ENCODE measurements at regions not wholly inside any gene's neighbourhood (a gene's known extent, or its start where the extent isn't known, plus 50 kb on each side); places are given as distances from the start of the nearest gene placed in this dataset.
A peak's percentile ranks its signal among the peaks of the same experiment; 100 is the strongest.

DNA sequence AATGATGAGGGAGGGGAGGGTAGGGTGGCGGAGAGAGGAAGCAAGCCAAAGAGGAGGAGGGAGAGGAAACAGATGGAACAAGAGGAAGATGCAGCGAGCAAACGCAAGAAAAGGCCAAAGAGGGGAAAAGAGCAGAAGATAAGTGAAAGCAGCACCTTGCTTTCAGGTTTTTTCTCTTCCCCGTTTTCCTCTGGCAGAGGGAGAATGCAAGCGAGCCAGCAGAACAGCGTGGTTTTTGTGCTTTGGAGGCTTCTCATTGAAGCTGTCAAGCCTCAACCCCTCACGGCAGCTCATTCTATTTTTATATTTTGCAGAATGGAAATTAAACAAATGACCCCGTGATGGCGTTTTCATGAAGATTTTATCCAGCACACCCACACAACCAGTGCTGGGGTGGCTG, 67.1 kb upstream of the GRAMD1B start:
- DNase-seq (ENCODE audit: low spot score in 2 of 2, unreplicated experiment in 2 of 2) = no peak
- Mint-ChIP-seq H3K27ac (no peak overlapping the region), H3K36me3 (no peaks in the 10 kb centered on the region), H3K9me3 (no peaks in the 10 kb centered on the region), H3K4me1 (peaks cover 9% of the 10 kb centered on the region), H3K27me3 (ENCODE audit: low read depth) (peaks cover 66% of the 10 kb centered on the region), H3K4me3 (no peak overlapping the region)
- TF ChIP-seq CTCF (IDR thresholded peaks at IDR 0.05; ENCODE audit: unreplicated experiment) = no peak

- peaks cover 12% of the 10 kb centered on the region for H3K4me1 Mint-ChIP-seq
- H3K4me3 Mint-ChIP-seq = no peak overlapping the region
- H3K27me3 Mint-ChIP-seq (ENCODE audit: low read depth) = peaks cover 71% of the 10 kb centered on the region
- H3K36me3 Mint-ChIP-seq = no peaks in the 10 kb centered on the region
- H3K9me3 Mint-ChIP-seq = no peaks in the 10 kb centered on the region
- no peak for DNase-seq (ENCODE audit: low spot score in 2 of 2, unreplicated experiment in 2 of 2)
- TF ChIP-seq CTCF (IDR thresholded peaks at IDR 0.05; ENCODE audit: unreplicated experiment) = no peak
- H3K27ac Mint-ChIP-seq = no peak overlapping the region
These were observed 67.9 kb upstream of the GRAMD1B start for GRCh38 chr11:123362186-123362585.

- no peak for TF ChIP-seq CTCF (IDR thresholded peaks at IDR 0.05; ENCODE audit: unreplicated experiment)
- Mint-ChIP-seq H3K27ac (no peak overlapping the region), H3K4me3 (no peak overlapping the region), H3K9me3 (no peaks in the 10 kb centered on the region), H3K4me1 (peaks cover 12% of the 10 kb centered on the region), H3K27me3 (ENCODE audit: low read depth) (peaks cover 80% of the 10 kb centered on the region), H3K36me3 (no peaks in the 10 kb centered on the region)
- no peak for DNase-seq (ENCODE audit: low spot score in 2 of 2, unreplicated experiment in 2 of 2)
These were observed 69.0 kb upstream of the GRAMD1B start for GRCh38 chr11:123361110-123361509.

DNA sequence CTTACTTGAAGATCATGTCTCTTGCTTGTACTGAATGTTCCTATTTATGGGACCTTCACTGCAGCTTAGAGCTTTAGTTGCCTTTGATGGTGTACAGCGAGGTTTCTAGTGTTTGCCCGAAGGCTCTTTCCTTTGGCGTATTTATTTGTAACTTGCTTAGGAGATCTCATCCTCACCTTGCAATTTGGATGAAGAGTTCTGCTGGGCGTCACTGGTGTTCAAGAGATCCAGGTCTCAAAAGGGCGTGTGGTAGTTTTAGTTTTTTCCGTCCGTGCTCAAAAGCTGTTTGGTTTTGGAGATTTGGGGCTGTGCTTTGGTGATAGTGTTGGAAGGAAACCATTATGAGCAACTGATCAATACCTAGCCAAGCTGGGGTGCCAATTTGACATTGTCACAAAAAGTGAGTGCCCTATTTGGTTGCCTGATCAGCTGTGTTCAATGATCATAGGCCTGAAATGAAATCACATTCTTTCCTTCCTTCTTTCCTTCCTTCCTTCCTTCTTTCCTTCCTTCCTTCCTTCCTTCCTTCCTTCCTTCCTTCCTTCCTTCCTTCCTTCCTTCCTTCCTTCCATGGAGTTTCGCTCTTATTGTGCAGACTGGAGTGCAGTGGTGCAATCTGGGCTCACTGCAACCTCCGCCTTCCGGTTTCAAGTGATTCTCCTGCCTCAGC, 69.7 kb upstream of the GRAMD1B start:
- H3K27ac Mint-ChIP-seq = no peak overlapping the region
- peaks cover 83% of the 10 kb centered on the region for H3K27me3 Mint-ChIP-seq (ENCODE audit: low read depth)
- no peak for TF ChIP-seq CTCF (IDR thresholded peaks at IDR 0.05; ENCODE audit: unreplicated experiment)
- no peak for DNase-seq (ENCODE audit: low spot score in 2 of 2, unreplicated experiment in 2 of 2)
- no peaks in the 10 kb centered on the region for H3K36me3 Mint-ChIP-seq
- no peak overlapping the region for H3K4me3 Mint-ChIP-seq
- no peaks in the 10 kb centered on the region for H3K9me3 Mint-ChIP-seq
- peaks cover 12% of the 10 kb centered on the region for H3K4me1 Mint-ChIP-seq

DNA sequence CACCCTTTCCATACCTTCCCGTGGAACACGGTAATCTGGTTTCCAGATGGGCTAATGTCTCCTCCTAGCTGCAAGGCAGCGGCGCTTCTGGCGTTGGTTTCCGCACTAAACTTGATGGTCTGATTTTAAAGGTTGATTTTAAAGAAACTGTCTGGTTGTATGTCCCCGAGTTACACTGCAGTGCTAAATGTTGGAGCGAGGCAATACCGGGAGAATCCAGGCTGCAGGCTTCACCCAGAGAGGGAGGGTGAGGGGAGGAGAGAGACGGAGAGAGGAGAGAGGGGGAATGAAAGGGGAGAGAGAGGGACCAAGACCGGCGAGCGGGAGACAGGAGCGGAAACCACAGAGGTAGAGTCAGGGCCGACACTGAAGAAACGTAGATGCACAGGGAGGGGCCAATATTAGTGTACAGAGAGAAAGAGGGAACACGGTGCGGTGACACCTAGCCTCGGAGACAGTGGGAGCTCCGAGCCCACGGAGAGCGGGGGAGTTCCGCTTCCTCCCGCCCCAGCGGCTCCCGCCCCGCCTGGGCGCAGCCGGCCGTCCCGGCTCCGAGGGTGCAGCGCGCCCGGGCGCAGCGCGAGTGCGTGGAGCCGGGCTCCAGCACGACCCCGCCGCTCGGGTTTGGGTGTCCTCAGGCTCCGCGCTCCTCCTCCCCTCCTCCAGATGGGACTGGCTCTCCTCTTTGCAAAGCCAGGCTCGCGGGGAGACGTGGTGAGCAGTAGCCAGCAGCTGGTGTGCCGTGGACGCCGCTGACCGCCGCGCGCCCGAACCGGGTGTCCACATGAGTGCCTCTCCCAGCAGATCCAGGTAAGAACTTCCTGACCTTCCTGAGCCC, 71.9 kb upstream of the GRAMD1B start:
- no peaks in the 10 kb centered on the region for H3K9me3 Mint-ChIP-seq
- peaks cover 9% of the 10 kb centered on the region for H3K4me1 Mint-ChIP-seq
- H3K4me3 Mint-ChIP-seq = peak overlapping the region; percentile 72
- peaks cover 71% of the 10 kb centered on the region for H3K27me3 Mint-ChIP-seq (ENCODE audit: low read depth)
- no peaks in the 10 kb centered on the region for H3K36me3 Mint-ChIP-seq
- TF ChIP-seq CTCF (IDR thresholded peaks at IDR 0.05; ENCODE audit: unreplicated experiment) = no peak
- H3K27ac Mint-ChIP-seq = no peak overlapping the region
- DNase-seq (ENCODE audit: low spot score in 2 of 2, unreplicated experiment in 2 of 2) = peak; percentile 20 to 45

All from mesothelial cell of epicardium (in vitro differentiated cells).